ENCODE measurements at regions not wholly inside any gene's neighbourhood (a gene's known extent, or its start where the extent isn't known, plus 50 kb on each side); places are given as distances from the start of the nearest gene placed in this dataset.

- Mint-ChIP-seq H3K27me3 (ENCODE audit: unreplicated experiment) (peaks cover 43% of the 10 kb centered on the region), H3K9me3 (ENCODE audit: low read depth, unreplicated experiment) (no peaks in the 10 kb centered on the region), H3K36me3 (ENCODE audit: insufficient read depth, unreplicated experiment) (no peaks in the 10 kb centered on the region), H3K4me3 (ENCODE audit: low read depth, unreplicated experiment) (no peak overlapping the region), H3K27ac (ENCODE audit: unreplicated experiment) (no peak overlapping the region), H3K4me1 (ENCODE audit: low read depth, unreplicated experiment) (peaks cover 9% of the 10 kb centered on the region)
- CTCF ChIA-PET = no interaction called here
- no TSS peak for BruUV-seq (replicated peaks)
- DNase-seq = no peak
- no peak for TF ChIP-seq CTCF (IDR thresholded peaks at IDR 0.05; ENCODE audit: unreplicated experiment)
- intact Hi-C loops (cut with micrococcal nuclease; ENCODE audit: unreplicated experiment) = no loop called here
These were observed 477.7 kb upstream of the SULF2 start for GRCh38 chr20:48262955-48263354.

GRCh38 chr20:48262466-48262865 lies 477.2 kb upstream of the SULF2 start:
- no peak for DNase-seq
- Mint-ChIP-seq H3K36me3 (ENCODE audit: insufficient read depth, unreplicated experiment) (no peaks in the 10 kb centered on the region), H3K4me1 (ENCODE audit: low read depth, unreplicated experiment) (peaks cover 9% of the 10 kb centered on the region), H3K27me3 (ENCODE audit: unreplicated experiment) (peaks cover 43% of the 10 kb centered on the region), H3K9me3 (ENCODE audit: low read depth, unreplicated experiment) (no peaks in the 10 kb centered on the region), H3K27ac (ENCODE audit: unreplicated experiment) (no peak overlapping the region), H3K4me3 (ENCODE audit: low read depth, unreplicated experiment) (no peak overlapping the region)
- CTCF ChIA-PET = no interaction called here
- TF ChIP-seq CTCF (IDR thresholded peaks at IDR 0.05; ENCODE audit: unreplicated experiment) = no peak
- no TSS peak for BruUV-seq (replicated peaks)
- intact Hi-C loops (cut with micrococcal nuclease; ENCODE audit: unreplicated experiment) = no loop called here

DNA sequence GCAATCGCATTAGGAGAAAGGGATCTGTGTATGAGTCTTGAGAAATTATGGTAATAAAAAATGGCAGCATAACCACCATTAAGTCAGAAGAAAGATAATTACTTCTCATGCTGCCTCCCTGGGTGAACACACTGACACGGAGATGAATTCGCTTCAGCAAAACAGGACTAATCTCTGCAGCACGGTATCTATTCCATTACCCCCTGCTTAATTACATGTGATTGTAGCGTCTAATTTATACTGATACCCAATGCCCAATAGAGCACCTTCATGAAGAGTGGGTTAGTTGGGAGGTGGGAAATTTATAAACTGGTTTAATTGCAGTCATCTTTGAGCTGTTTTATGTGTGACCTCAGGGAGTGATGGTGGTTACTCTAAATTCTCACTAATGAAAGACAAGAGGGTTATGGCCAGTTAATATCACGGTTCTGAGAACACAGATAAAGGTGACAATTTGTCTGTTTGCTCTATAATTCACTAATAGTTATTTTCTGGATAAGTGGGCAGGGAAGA lies 476.2 kb upstream of the SULF2 start:
- Mint-ChIP-seq H3K36me3 (ENCODE audit: insufficient read depth, unreplicated experiment) (no peaks in the 10 kb centered on the region), H3K4me1 (ENCODE audit: low read depth, unreplicated experiment) (peaks cover 9% of the 10 kb centered on the region), H3K27ac (ENCODE audit: unreplicated experiment) (no peak overlapping the region), H3K27me3 (ENCODE audit: unreplicated experiment) (peaks cover 43% of the 10 kb centered on the region), H3K9me3 (ENCODE audit: low read depth, unreplicated experiment) (no peaks in the 10 kb centered on the region), H3K4me3 (ENCODE audit: low read depth, unreplicated experiment) (no peak overlapping the region)
- CTCF ChIA-PET = no interaction called here
- no peak for TF ChIP-seq CTCF (IDR thresholded peaks at IDR 0.05; ENCODE audit: unreplicated experiment)
- BruUV-seq (replicated peaks) = no TSS peak
- intact Hi-C loops (cut with micrococcal nuclease; ENCODE audit: unreplicated experiment) = no loop called here
- DNase-seq = no peak

- H3K4me1 Mint-ChIP-seq (ENCODE audit: low read depth, unreplicated experiment) = peaks cover 9% of the 10 kb centered on the region
- H3K27ac Mint-ChIP-seq (ENCODE audit: unreplicated experiment) = no peak overlapping the region
- no peak for TF ChIP-seq CTCF (IDR thresholded peaks at IDR 0.05; ENCODE audit: unreplicated experiment)
- no TSS peak for BruUV-seq (replicated peaks)
- H3K36me3 Mint-ChIP-seq (ENCODE audit: insufficient read depth, unreplicated experiment) = no peaks in the 10 kb centered on the region
- intact Hi-C loops (cut with micrococcal nuclease; ENCODE audit: unreplicated experiment) = no loop called here
- DNase-seq = no peak
- no peaks in the 10 kb centered on the region for H3K9me3 Mint-ChIP-seq (ENCODE audit: low read depth, unreplicated experiment)
- H3K27me3 Mint-ChIP-seq (ENCODE audit: unreplicated experiment) = peaks cover 42% of the 10 kb centered on the region
- CTCF ChIA-PET = interaction anchor here (0.6 to 1.2 kb wide), 3 partner anchors 23 to 167 kb away, joined by 3 to 6 read pairs (median 4); no protein-coding TSS in a partner anchor
- H3K4me3 Mint-ChIP-seq (ENCODE audit: low read depth, unreplicated experiment) = no peak overlapping the region
These were observed 475.0 kb upstream of the SULF2 start for GRCh38 chr20:48260129-48260756.
